HUES64 (cell line): ENCODE measurements at regions not wholly inside any gene's neighbourhood (a gene's known extent, or its start where the extent isn't known, plus 50 kb on each side); places are given as distances from the start of the nearest gene placed in this dataset.

Experiments
- H3K27ac ChIP-seq: 2 replicates; pipeline ENCODE4 v1.7.0; 2013; ENCODE audit warnings: low read depth, low read length, inconsistent platforms
- H3K27me3 ChIP-seq: 2 replicates; pipeline ENCODE4 v1.6.1; 2013; ENCODE audit warnings: mild to moderate bottlenecking, low read length; ENCODE audit not compliant: insufficient read depth
- H3K36me3 ChIP-seq: 2 replicates; pipeline ENCODE4 v1.6.1; 2013; ENCODE audit warnings: mild to moderate bottlenecking, low read length; ENCODE audit not compliant: insufficient read depth
- H3K4me1 ChIP-seq: 2 replicates; pipeline ENCODE4 v1.6.1; 2013; ENCODE audit warnings: mild to moderate bottlenecking, low read length, moderate library complexity; ENCODE audit not compliant: insufficient read depth
- H3K4me3 ChIP-seq: 2 replicates; pipeline ENCODE4 v1.5.1; 2013; ENCODE audit warnings: mild to moderate bottlenecking, low read length, moderate library complexity
- H3K9ac ChIP-seq: 2 replicates; pipeline ENCODE4 v1.6.1; 2013; ENCODE audit warnings: mild to moderate bottlenecking, low read depth, low read length
- H3K9me3 ChIP-seq: 2 replicates; pipeline ENCODE4 v1.6.1; 2013; ENCODE audit warnings: low read depth, low read length; ENCODE audit not compliant: insufficient read depth
- WGBS: fragments of 150-250, 120-280 bp; methylation state at CpG from one replicate; pipeline ENCODE4 v1.1.7; 2013; ENCODE audit warnings: missing lambda C conversion rate; 5-methylcytosine and 5-hydroxymethylcytosine counted together

DNA sequence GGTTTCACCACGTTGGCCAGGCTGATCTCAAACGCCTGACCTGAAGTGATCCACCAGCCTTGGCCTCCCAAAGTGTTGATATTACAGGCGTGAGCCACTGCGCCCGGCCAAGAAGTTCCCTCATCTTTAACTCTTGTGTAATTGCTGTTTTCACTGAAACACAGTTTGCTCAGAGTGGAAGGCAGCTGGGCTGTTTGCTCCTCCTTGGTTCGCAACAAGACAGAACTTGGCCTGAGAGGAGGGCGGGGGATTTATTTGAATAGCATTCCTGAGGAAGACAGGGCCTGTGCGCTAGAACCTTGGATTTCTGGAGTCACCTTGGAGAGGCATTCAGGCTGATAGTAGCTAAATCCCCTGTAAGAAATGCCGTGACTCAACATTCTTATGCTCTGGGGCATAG, 226.7 kb upstream of the MCTP2 start:
- no peaks in the 10 kb centered on the region for H3K9me3 ChIP-seq
- 91% methylated on average over 9 of the region's 9 CpGs for WGBS
- H3K4me3 ChIP-seq, result no peak overlapping the region
- no peak overlapping the region for H3K27ac ChIP-seq
- H3K9ac ChIP-seq, result no peak overlapping the region
- no peaks in the 10 kb centered on the region for H3K36me3 ChIP-seq
- H3K4me1 ChIP-seq, result no peaks in the 10 kb centered on the region
- no peaks in the 10 kb centered on the region for H3K27me3 ChIP-seq

DNA sequence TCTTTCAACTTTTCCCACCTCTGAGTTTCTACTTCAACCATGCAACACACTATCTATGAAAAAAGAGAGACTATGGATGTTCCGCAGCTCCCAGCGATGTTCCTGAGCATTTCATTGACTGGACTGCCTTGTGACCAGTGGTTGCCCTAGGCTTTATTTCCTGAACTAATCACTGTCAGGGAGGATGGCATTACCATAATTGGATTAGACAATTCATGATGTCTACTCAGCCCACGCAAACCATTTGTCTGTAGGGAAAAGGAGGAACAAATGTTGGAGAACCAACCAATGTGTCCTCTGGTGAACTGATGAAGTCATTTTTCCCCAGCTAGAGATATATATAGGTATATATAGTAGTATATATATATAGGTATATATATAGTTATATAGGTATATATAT, 229.3 kb upstream of the MCTP2 start:
- Histone ChIP-seq H3K27me3 (no peaks in the 10 kb centered on the region), H3K27ac (no peak overlapping the region), H3K9me3 (no peaks in the 10 kb centered on the region), H3K36me3 (no peaks in the 10 kb centered on the region), H3K4me3 (no peak overlapping the region), H3K9ac (no peak overlapping the region), H3K4me1 (no peaks in the 10 kb centered on the region)
- 91% methylated on average over 3 of the region's 3 CpGs for WGBS

DNA sequence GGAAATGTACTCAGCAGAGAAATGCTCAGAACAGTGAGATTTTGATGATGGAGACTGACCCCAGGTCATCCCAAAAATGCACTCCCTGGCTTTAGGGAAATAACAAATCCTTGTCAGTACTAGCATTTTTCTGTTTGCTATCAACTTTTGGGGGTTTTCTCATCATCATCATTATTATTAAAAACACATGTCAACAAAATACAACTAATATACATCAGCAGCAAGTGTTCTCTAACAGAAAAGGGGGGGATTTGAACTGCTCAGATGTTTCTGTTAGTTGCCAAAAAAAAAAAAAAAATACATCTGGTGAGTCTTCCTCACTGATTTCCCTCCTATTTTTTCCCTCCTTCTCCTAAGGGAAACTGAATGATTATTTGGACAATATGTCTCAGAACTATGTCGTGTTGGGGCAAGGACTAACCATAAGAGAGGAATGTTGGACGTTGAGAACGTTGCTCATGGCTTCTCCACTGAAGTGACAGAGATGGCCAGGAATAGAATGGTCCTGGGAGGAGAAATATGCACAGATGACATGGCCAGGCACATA, 230.0 kb upstream of the MCTP2 start:
- 78% methylated on average over 3 of the region's 3 CpGs for WGBS
- H3K36me3 ChIP-seq, result no peaks in the 10 kb centered on the region
- no peak overlapping the region for H3K27ac ChIP-seq
- H3K27me3 ChIP-seq, result no peaks in the 10 kb centered on the region
- no peak overlapping the region for H3K4me3 ChIP-seq
- H3K9me3 ChIP-seq, result no peaks in the 10 kb centered on the region
- H3K9ac ChIP-seq, result no peak overlapping the region
- no peaks in the 10 kb centered on the region for H3K4me1 ChIP-seq

- Histone ChIP-seq H3K9ac (no peak overlapping the region), H3K27ac (no peak overlapping the region), H3K4me3 (no peak overlapping the region), H3K9me3 (no peaks in the 10 kb centered on the region), H3K36me3 (no peaks in the 10 kb centered on the region), H3K4me1 (no peaks in the 10 kb centered on the region), H3K27me3 (no peaks in the 10 kb centered on the region)
- WGBS, result 83% methylated on average over 5 of the region's 5 CpGs
These were observed 230.8 kb upstream of the MCTP2 start for GRCh38 chr15:94000606-94001005.

GRCh38 chr15:93997071-93997658, 234.2 kb upstream of the MCTP2 start:
- H3K27ac ChIP-seq, result no peak overlapping the region
- no peaks in the 10 kb centered on the region for H3K4me1 ChIP-seq

DNA sequence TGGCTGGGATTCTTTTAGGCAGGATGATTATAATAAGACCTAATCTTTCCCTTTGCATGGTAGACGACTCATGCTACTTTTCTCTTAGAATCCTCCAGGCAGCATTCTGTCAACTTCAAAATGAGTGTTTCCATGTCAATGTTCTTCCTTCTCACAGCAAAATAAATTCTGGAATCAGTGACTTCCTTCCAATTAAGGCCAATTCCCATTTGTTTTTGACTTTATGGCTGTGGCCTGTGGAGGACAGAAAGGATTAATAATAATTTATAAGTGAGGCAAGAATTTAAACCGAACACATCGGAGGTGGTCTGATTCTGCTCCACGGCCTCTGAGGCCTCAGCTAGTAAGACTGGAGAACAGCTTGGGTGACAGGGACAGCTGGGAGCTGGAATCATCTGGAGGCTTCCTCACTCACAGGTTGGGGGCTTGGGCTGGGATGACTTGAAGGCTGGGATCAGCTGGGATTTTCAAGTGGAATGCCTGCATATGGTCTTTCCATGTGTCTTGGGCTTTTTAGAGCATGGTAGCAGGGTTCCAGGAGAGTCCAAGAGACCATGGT, 241.8 kb upstream of the MCTP2 start:
- no peaks in the 10 kb centered on the region for H3K4me1 ChIP-seq
- H3K4me3 ChIP-seq, result no peak overlapping the region
- WGBS, result 95% methylated on average over 4 of the region's 4 CpGs
- H3K27me3 ChIP-seq, result no peaks in the 10 kb centered on the region
- no peak overlapping the region for H3K27ac ChIP-seq
- no peaks in the 10 kb centered on the region for H3K36me3 ChIP-seq
- H3K9ac ChIP-seq, result no peak overlapping the region
- no peaks in the 10 kb centered on the region for H3K9me3 ChIP-seq

More at GRCh38 chr15:93997071-93997658, 234.2 kb upstream of the MCTP2 start:
- no peak overlapping the region for H3K9ac ChIP-seq
- 85% methylated on average over 5 of the region's 6 CpGs for WGBS
- no peaks in the 10 kb centered on the region for H3K9me3 ChIP-seq
- H3K4me3 ChIP-seq, result no peak overlapping the region
- H3K36me3 ChIP-seq, result no peaks in the 10 kb centered on the region
- H3K27me3 ChIP-seq, result no peaks in the 10 kb centered on the region

GRCh38 chr15:93987068-93987467, 244.3 kb upstream of the MCTP2 start:
- Histone ChIP-seq H3K4me3 (no peak overlapping the region), H3K4me1 (no peaks in the 10 kb centered on the region), H3K9me3 (no peaks in the 10 kb centered on the region), H3K9ac (no peak overlapping the region), H3K27me3 (no peaks in the 10 kb centered on the region), H3K36me3 (no peaks in the 10 kb centered on the region), H3K27ac (no peak overlapping the region)
- WGBS, result 93% methylated on average over 5 of the region's 5 CpGs

- H3K27ac ChIP-seq, result no peak overlapping the region
- H3K4me1 ChIP-seq, result no peaks in the 10 kb centered on the region
- WGBS, result 95% methylated on average over 3 of the region's 3 CpGs
- H3K9ac ChIP-seq, result no peak overlapping the region
- no peaks in the 10 kb centered on the region for H3K36me3 ChIP-seq
- no peaks in the 10 kb centered on the region for H3K9me3 ChIP-seq
- H3K27me3 ChIP-seq, result no peaks in the 10 kb centered on the region
- no peak overlapping the region for H3K4me3 ChIP-seq
These were observed 244.9 kb upstream of the MCTP2 start for GRCh38 chr15:93986400-93986984.

DNA sequence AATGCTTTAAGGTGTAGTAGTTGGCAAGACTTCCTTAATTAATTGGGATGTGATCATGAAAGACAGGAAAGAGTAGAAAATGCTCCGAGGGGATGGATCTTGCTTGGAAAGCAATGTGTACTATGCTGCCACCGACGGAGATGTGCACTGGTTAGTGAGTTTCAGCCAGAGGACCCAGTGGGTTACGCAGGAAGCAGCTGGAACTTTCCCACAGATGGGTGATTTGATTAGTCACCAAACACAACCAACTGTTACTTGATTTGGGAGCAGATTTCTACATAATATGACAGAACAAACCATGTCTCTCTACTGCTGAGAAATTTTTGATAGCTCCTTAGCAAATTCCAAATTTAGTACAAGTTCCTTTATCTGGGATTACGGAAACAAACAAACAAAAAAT, 245.4 kb upstream of the MCTP2 start:
- H3K4me1 ChIP-seq, result no peaks in the 10 kb centered on the region
- H3K27ac ChIP-seq, result no peak overlapping the region
- no peak overlapping the region for H3K4me3 ChIP-seq

DNA sequence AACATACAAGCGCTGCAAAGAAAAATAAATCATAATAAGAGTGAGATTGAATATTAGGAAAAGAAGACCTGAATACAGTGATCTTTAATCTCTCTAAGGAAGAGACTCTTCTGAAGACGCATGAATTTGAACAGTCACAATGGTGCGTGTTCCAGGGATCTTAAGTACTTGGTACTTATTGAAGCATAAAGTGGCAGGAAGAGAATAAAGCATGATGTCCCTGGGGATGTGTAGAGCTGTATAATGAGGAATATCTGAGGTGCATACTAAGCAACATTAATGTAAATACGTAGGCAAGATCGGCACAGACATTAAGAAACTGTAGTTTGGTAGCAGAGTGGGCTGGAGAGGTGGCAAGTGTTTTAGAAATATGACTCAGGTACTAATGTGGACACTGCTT, 246.2 kb upstream of the MCTP2 start:
- H3K4me1 ChIP-seq, result no peaks in the 10 kb centered on the region

More for the DNA sequence above, 245.4 kb upstream of the MCTP2 start:
- Histone ChIP-seq H3K36me3 (no peaks in the 10 kb centered on the region), H3K9me3 (no peaks in the 10 kb centered on the region), H3K27me3 (no peaks in the 10 kb centered on the region), H3K9ac (no peak overlapping the region)
- 92% methylated on average over 5 of the region's 5 CpGs for WGBS

GRCh38 chr15:93983526-93983925, 247.8 kb upstream of the MCTP2 start:
- no peak overlapping the region for H3K9ac ChIP-seq
- WGBS, result 86% methylated on average over 3 of the region's 3 CpGs
- no peaks in the 10 kb centered on the region for H3K9me3 ChIP-seq
- no peak overlapping the region for H3K4me3 ChIP-seq
- no peak overlapping the region for H3K27ac ChIP-seq
- no peaks in the 10 kb centered on the region for H3K4me1 ChIP-seq
- no peaks in the 10 kb centered on the region for H3K36me3 ChIP-seq
- no peaks in the 10 kb centered on the region for H3K27me3 ChIP-seq

More for the DNA sequence above, 246.2 kb upstream of the MCTP2 start:
- H3K9ac ChIP-seq, result no peak overlapping the region
- no peaks in the 10 kb centered on the region for H3K27me3 ChIP-seq
- no peak overlapping the region for H3K27ac ChIP-seq
- H3K36me3 ChIP-seq, result no peaks in the 10 kb centered on the region
- H3K4me3 ChIP-seq, result no peak overlapping the region
- H3K9me3 ChIP-seq, result no peaks in the 10 kb centered on the region
- 87% methylated on average over 5 of the region's 5 CpGs for WGBS
